HepG2 (cell line): ENCODE measurements at regions not wholly inside any gene's neighbourhood (a gene's known extent, or its start where the extent isn't known, plus 50 kb on each side); places are given as distances from the start of the nearest gene placed in this dataset.

ENCODE experiments used
- ATAC-seq: fragments of 200-7000 bp; cut with Tn5 transposase; 3 replicates; pipeline ENCODE4 v1.9.1; 2020; ENCODE audit warnings: mild to moderate bottlenecking, moderate library complexity
- BruUV-seq: library from RNA; stranded (reverse); fragments of 400-500 nt; replicated peaks from 2 replicates; lab custom pipeline; 2021; lab: Mats Ljungman, UMichigan
- CTCF ChIA-PET: fragments of 300-600 bp; formaldehyde crosslinking; extraction: SDS; loops from one replicate; lab custom pipeline; 2021; ENCODE audit warnings: low total read pairs, inconsistent platforms, low intra/inter-chr PET ratio; lab: Yijun Ruan, JAX
- POLR2A ChIA-PET: fragments of 350-600 bp; sonication (Branson Sonifier 250); formaldehyde crosslinking; loops from one replicate; lab custom pipeline; 2020; ENCODE audit warnings: antibody characterized with exemption, inconsistent platforms; lab: Yijun Ruan, JAX
- DNase-seq: peaks from one replicate; pipeline ENCODE4 v3.0.0-alpha.2; 2015; ENCODE audit warnings: low spot score
- FAIRE-seq: peaks from 3 replicates; lab custom pipeline; 2011; peaks lifted over from hg19 to GRCh38; lab: Jason Lieb, UNC
- H2AFZ ChIP-seq: one replicate; pipeline ENCODE4 v1.6.1; 2011; ENCODE audit warnings: low read length, inconsistent platforms
- H3K27ac ChIP-seq: fragments of 300-600 bp; 3 replicates; pipeline ENCODE4 v1.8.0; 2011; ENCODE audit warnings: mixed run types, mild to moderate bottlenecking, mixed read lengths, low read length, inconsistent platforms; ENCODE audit not compliant: insufficient read depth; ENCODE audit errors: extremely low read length
- H3K27me3 ChIP-seq, 2 experiments: fragments of 200-600 bp in 1 of 2; 2 replicates in 1 of 2; 3 replicates in 1 of 2; pipeline versions ENCODE4 v1.6.0 to v1.8.0; 2011; ENCODE audit warnings: low read length in 2 of 2, mild to moderate bottlenecking in 2 of 2, moderate library complexity in 2 of 2, inconsistent platforms in 1 of 2; ENCODE audit not compliant: insufficient read depth in 2 of 2, control insufficient read depth in 1 of 2
- H3K36me3 ChIP-seq, 2 experiments: fragments of 200-600 bp in 1 of 2; replicated peaks in 1 of 2; 2 replicates in 1 of 2; 3 replicates in 1 of 2; pipeline versions ENCODE4 v1.5.1 to v1.8.0; 2011; ENCODE audit warnings: low read length in 2 of 2, inconsistent platforms in 1 of 2; ENCODE audit not compliant: insufficient read depth in 2 of 2, control insufficient read depth in 1 of 2
- H3K4me1 ChIP-seq: 2 replicates; pipeline ENCODE4 v1.5.1; 2012; ENCODE audit warnings: low read length, inconsistent platforms; ENCODE audit not compliant: insufficient read depth
- H3K4me2 ChIP-seq: 2 replicates; pipeline ENCODE4 v1.6.0; 2011; ENCODE audit warnings: low read depth, low read length, inconsistent platforms
- H3K4me3 ChIP-seq, 3 experiments: fragments of 200-600 bp in 1 of 3; sonication (generic), shearing (Covaris generic) in 1 of 3; replicated peaks in 1 of 3; 2 replicates each; pipeline ENCODE4 v1.5.1; 2011 to 2016; ENCODE audit warnings: low read length in 3 of 3, inconsistent platforms in 2 of 3, low read depth in 2 of 3, mild to moderate bottlenecking in 2 of 3, control low read depth in 1 of 3, mixed read lengths in 1 of 3; ENCODE audit not compliant: insufficient read depth in 1 of 3
- H3K79me2 ChIP-seq: one replicate; pipeline ENCODE4 v1.6.1; 2011; ENCODE audit warnings: low read length, inconsistent platforms; ENCODE audit not compliant: insufficient read depth
- H3K9ac ChIP-seq: 2 replicates; pipeline ENCODE4 v1.6.0; 2011; ENCODE audit warnings: mild to moderate bottlenecking, low read depth, low read length, inconsistent platforms; ENCODE audit not compliant: insufficient read depth
- H3K9me3 ChIP-seq: 2 replicates; pipeline ENCODE4 v1.5.1; 2012; ENCODE audit warnings: mild to moderate bottlenecking, low read length
- H4K20me1 ChIP-seq: 2 replicates; pipeline ENCODE4 v1.6.0; 2011; ENCODE audit warnings: inconsistent platforms, mild to moderate bottlenecking, low read length, moderate library complexity; ENCODE audit not compliant: insufficient read depth
- CBFB ChIP-seq: sonication (generic); formaldehyde crosslinking; IDR thresholded peaks from 2 replicates; pipeline ENCODE4 v1.4.0; 2020; ENCODE audit warnings: missing genetic modification reagents
- POLR2AphosphoS2 ChIP-seq: IDR thresholded peaks from 2 replicates; pipeline ENCODE4 v1.6.1; 2011; ENCODE audit warnings: low read depth, low read length, improper control_type of control experiment
- ZBTB33 ChIP-seq: sonication (generic); formaldehyde crosslinking; IDR thresholded peaks from 2 replicates; pipeline ENCODE4 v1.4.0; 2020; ENCODE audit warnings: missing genetic modification reagents
- ZKSCAN1 ChIP-seq: fragments of 150-350 bp; IDR thresholded peaks from 2 replicates; pipeline ENCODE4 v1.6.1; 2014; ENCODE audit warnings: low read length
- WGBS: methylation state at CpG from one replicate; pipeline ENCODE4 v1.1.6; 2017; ENCODE audit warnings: low lambda C conversion rate; 5-methylcytosine and 5-hydroxymethylcytosine counted together
- in situ Hi-C: cut with HindIII; loops from 2 replicates; pipeline ENCODE4 v1.10.0; 2017; ENCODE audit warnings: low pct_unique_long_range_greater_than_20kb; ENCODE audit not compliant: extremely low pct_ligation_motif_present
- intact Hi-C: fragments of 100-400 bp; cut with micrococcal nuclease; formaldehyde crosslinking; loops from one replicate; pipeline ENCODE4 v1.10.0; 2022; ENCODE audit not compliant: unreplicated experiment
- TF ChIP-seq, protein P1 (sequence below): sonication (generic); formaldehyde crosslinking; IDR thresholded peaks from 2 replicates; pipeline ENCODE4 v1.4.0; 2020; ENCODE audit warnings: mild to moderate bottlenecking, missing genetic modification reagents, borderline replicate concordance

DNA sequence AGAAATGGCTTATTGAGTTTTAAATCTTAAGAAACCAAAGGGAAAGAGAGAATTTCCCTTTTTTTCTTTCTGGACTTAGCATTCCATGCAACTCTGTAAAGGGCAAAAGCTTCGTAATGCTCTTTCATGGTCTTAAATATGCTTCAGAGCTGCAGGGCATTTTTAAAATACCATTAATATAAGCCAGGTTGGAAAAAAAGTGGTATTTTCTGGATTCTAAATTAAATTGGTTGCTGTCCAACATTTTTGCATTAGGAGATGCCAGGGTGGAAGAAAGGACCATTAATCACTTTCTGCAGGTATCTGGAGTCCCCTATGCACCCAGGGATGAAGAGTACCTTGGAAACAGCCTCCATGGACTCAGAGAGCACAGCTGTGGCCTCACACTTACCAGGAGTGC lies 215.1 kb upstream of the DAPK1 start:
- Histone ChIP-seq H3K4me2 (no peak overlapping the region), H4K20me1 (no peaks in the 10 kb centered on the region), H3K4me1 (no peaks in the 10 kb centered on the region), H3K79me2 (no peaks in the 10 kb centered on the region), H3K27me3 (peaks cover 0 to 1% of the 10 kb centered on the region in 2 experiments; a peak in 1 of 5 replicates), H3K9me3 (no peaks in the 10 kb centered on the region), H3K9ac (no peak overlapping the region), H3K27ac (no peak overlapping the region), H2AFZ (no peak overlapping the region), H3K36me3 (no peaks in the 10 kb centered on the region), H3K4me3 (no peak overlapping the region)
- no TSS peak for BruUV-seq
- DNase-seq (no peak), FAIRE-seq (no peak), ATAC-seq (no peak)
- POLR2A ChIA-PET = no interaction called here
- in situ Hi-C loops (no loop called here), intact Hi-C loops (no loop called here)
- 0% methylated on average over 1 of the region's 1 CpG for WGBS
- no peak for TF ChIP-seq ZKSCAN1
- CTCF ChIA-PET = no interaction called here

DNA sequence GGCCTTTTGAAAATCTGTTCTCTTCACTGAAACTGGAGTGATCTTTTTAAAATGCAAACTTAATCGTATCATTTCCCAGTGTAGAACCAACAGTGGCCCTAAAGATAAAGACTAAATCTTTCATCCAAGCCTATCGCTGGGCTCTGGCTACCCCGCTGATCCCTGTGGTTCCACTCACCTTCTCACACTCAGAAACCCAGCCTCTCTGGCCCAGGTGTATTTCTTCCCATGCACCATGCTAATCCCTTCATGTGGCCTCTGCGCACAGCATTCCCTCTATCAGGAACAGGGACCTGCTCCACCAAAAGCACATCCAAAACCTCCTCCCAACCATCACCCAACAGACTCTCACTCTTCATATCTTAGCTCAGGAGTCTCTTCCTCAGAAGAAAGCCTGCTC lies 214.1 kb upstream of the DAPK1 start:
- in situ Hi-C loops = no loop called here
- no peak for FAIRE-seq
- no peak for ATAC-seq
- no peak for DNase-seq
- POLR2A ChIA-PET = no interaction called here
- Histone ChIP-seq H3K4me2 (no peak overlapping the region), H3K9me3 (no peaks in the 10 kb centered on the region), H3K27ac (no peak overlapping the region), H3K36me3 (no peaks in the 10 kb centered on the region), H3K4me1 (no peaks in the 10 kb centered on the region), H2AFZ (no peak overlapping the region), H3K9ac (no peak overlapping the region), H3K79me2 (no peaks in the 10 kb centered on the region), H4K20me1 (no peaks in the 10 kb centered on the region), H3K27me3 (peaks cover 0 to 1% of the 10 kb centered on the region in 2 experiments; a peak in 1 of 5 replicates), H3K4me3 (no peak overlapping the region)
- WGBS = 6% methylated on average over 4 of the region's 4 CpGs
- CTCF ChIA-PET = no interaction called here
- intact Hi-C loops = no loop called here
- BruUV-seq = no TSS peak
- TF ChIP-seq ZBTB33 (CRISPR knock-in tag) (no peak), CBFB (CRISPR knock-in tag) (no peak), POLR2AphosphoS2 (no peak)
- TF ChIP-seq, protein P1, sequence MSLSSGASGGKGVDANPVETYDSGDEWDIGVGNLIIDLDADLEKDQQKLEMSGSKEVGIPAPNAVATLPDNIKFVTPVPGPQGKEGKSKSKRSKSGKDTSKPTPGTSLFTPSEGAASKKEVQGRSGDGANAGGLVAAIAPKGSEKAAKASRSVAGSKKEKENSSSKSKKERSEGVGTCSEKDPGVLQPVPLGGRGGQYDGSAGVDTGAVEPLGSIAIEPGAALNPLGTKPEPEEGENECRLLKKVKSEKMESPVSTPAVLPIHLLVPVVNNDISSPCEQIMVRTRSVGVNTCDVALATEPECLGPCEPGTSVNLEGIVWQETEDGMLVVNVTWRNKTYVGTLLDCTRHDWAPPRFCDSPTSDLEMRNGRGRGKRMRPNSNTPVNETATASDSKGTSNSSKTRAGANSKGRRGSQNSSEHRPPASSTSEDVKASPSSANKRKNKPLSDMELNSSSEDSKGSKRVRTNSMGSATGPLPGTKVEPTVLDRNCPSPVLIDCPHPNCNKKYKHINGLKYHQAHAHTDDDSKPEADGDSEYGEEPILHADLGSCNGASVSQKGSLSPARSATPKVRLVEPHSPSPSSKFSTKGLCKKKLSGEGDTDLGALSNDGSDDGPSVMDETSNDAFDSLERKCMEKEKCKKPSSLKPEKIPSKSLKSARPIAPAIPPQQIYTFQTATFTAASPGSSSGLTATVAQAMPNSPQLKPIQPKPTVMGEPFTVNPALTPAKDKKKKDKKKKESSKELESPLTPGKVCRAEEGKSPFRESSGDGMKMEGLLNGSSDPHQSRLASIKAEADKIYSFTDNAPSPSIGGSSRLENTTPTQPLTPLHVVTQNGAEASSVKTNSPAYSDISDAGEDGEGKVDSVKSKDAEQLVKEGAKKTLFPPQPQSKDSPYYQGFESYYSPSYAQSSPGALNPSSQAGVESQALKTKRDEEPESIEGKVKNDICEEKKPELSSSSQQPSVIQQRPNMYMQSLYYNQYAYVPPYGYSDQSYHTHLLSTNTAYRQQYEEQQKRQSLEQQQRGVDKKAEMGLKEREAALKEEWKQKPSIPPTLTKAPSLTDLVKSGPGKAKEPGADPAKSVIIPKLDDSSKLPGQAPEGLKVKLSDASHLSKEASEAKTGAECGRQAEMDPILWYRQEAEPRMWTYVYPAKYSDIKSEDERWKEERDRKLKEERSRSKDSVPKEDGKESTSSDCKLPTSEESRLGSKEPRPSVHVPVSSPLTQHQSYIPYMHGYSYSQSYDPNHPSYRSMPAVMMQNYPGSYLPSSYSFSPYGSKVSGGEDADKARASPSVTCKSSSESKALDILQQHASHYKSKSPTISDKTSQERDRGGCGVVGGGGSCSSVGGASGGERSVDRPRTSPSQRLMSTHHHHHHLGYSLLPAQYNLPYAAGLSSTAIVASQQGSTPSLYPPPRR = no peak
